ENCODE measurements at regions not wholly inside any gene's neighbourhood (a gene's known extent, or its start where the extent isn't known, plus 50 kb on each side); places are given as distances from the start of the nearest gene placed in this dataset.

GRCh38 chr11:86148345-86148747 is 79.5 kb upstream of the PICALM start:
- no peak for TF ChIP-seq TEAD4 (IDR thresholded peaks at IDR 0.05)
- TF ChIP-seq YY1 (IDR thresholded peaks at IDR 0.05; ENCODE audit: low read depth) = no peak
- TF ChIP-seq RAD21 (IDR thresholded peaks at IDR 0.05; ENCODE audit: low read depth) = no peak
- no peak for TF ChIP-seq TCF12 (IDR thresholded peaks at IDR 0.05; ENCODE audit: low read depth)
- no peak for TF ChIP-seq MAX (IDR thresholded peaks at IDR 0.05)
- no peak for TF ChIP-seq REST (IDR thresholded peaks at IDR 0.05; ENCODE audit: low read depth)
- no peak for TF ChIP-seq EP300 (IDR thresholded peaks at IDR 0.05; ENCODE audit: borderline replicate concordance)
- no peak for TF ChIP-seq FOXM1 (IDR thresholded peaks at IDR 0.05; ENCODE audit: borderline replicate concordance, low read depth)
- TF ChIP-seq NFIC (IDR thresholded peaks at IDR 0.05) = no peak
- TF ChIP-seq CREB1 (IDR thresholded peaks at IDR 0.05; ENCODE audit: low read depth) = no peak
- no peak for TF ChIP-seq USF1 (IDR thresholded peaks at IDR 0.05)

All from Ishikawa (cell line).